Activated B cell treated with CpG ODN at 0.5 μM for 24 hours (primary cell): ENCODE measurements at regions not wholly inside any gene's neighbourhood (a gene's known extent, or its start where the extent isn't known, plus 50 kb on each side); places are given as distances from the start of the nearest gene placed in this dataset.

Source experiments
- ATAC-seq: fragments of 200-7000 bp; cut with Tn5 transposase; one replicate; pipeline ENCODE4 v1.10.0; 2021; ENCODE audit warnings: low read depth, mild to moderate bottlenecking, moderate library complexity
- CTCF ChIA-PET: fragments of 350-600 bp; sonication (Branson Sonifier 250); formaldehyde crosslinking; loops from one replicate; lab custom pipeline; 2021; ENCODE audit warnings: antibody characterized with exemption; lab: Charles Lee
- POLR2A ChIA-PET: fragments of 350-600 bp; sonication (Branson Sonifier 250); formaldehyde crosslinking; loops from one replicate; lab custom pipeline; 2021; ENCODE audit warnings: antibody characterized with exemption; lab: Charles Lee
- DNase-seq: peaks from one replicate; pipeline ENCODE4 v3.0.0; 2022
- H3K27ac Mint-ChIP-seq: one replicate; pipeline ENCODE4 v1.8.0; 2020; ENCODE audit warnings: mixed read lengths
- H3K27me3 Mint-ChIP-seq: one replicate; pipeline ENCODE4 v1.8.0; 2021; ENCODE audit warnings: mixed read lengths
- H3K36me3 Mint-ChIP-seq: one replicate; pipeline ENCODE4 v1.8.0; 2021; ENCODE audit warnings: low read depth, mixed read lengths
- H3K4me1 Mint-ChIP-seq: one replicate; pipeline ENCODE4 v1.8.0; 2021; ENCODE audit warnings: mixed read lengths
- H3K4me3 Mint-ChIP-seq: one replicate; pipeline ENCODE4 v1.8.0; 2020; ENCODE audit warnings: mild to moderate bottlenecking, mixed read lengths
- H3K9me3 Mint-ChIP-seq: one replicate; pipeline ENCODE4 v1.8.0; 2020; ENCODE audit warnings: mixed read lengths
- intact Hi-C: fragments of 100-400 bp; cut with micrococcal nuclease; formaldehyde crosslinking; loops from one replicate; pipeline ENCODE4 v1.15.1; 2024
- TF ChIP-seq, protein P1 (sequence below): fragments of 200-600 bp; IDR thresholded peaks from one replicate; pipeline ENCODE4 v1.8.0; 2022; ENCODE audit warnings: antibody characterized with exemption, mild to moderate bottlenecking

DNA sequence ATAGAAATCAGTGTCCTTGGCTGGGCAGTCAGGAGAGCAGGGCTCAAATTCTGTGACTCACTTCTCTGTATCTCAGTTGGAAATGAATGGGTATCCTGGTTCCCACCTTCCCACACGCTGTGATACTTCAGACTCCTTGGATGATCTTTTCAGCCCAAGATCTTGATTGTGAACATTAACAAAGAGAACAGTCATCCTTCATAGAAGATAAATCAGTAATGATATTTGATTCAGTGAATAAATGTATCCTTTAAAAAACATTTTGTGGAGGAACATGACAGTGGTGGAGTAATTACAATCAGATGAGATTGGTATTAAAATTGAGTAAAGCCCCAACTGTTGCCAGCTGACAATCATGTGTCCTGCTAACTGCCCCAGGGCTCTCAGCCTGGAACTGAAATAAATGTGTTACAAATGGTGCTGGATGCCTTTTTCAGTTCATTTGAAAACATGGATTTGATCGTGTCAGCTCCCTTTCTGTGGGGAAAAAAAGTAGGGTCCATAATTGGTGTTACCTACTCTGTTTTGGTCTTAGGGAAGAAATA lies 72.9 kb upstream of the OR5AN1 start:
- Mint-ChIP-seq H3K27ac (peak overlapping the region; percentile 54), H3K9me3 (no peaks in the 10 kb centered on the region), H3K4me3 (no peak overlapping the region), H3K36me3 (no peaks in the 10 kb centered on the region), H3K4me1 (peaks cover 65% of the 10 kb centered on the region), H3K27me3 (no peaks in the 10 kb centered on the region)
- DNase-seq (no peak), ATAC-seq (no peak)
- POLR2A ChIA-PET, result no interaction called here
- TF ChIP-seq, protein P1, sequence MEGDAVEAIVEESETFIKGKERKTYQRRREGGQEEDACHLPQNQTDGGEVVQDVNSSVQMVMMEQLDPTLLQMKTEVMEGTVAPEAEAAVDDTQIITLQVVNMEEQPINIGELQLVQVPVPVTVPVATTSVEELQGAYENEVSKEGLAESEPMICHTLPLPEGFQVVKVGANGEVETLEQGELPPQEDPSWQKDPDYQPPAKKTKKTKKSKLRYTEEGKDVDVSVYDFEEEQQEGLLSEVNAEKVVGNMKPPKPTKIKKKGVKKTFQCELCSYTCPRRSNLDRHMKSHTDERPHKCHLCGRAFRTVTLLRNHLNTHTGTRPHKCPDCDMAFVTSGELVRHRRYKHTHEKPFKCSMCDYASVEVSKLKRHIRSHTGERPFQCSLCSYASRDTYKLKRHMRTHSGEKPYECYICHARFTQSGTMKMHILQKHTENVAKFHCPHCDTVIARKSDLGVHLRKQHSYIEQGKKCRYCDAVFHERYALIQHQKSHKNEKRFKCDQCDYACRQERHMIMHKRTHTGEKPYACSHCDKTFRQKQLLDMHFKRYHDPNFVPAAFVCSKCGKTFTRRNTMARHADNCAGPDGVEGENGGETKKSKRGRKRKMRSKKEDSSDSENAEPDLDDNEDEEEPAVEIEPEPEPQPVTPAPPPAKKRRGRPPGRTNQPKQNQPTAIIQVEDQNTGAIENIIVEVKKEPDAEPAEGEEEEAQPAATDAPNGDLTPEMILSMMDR, result no peak
- intact Hi-C loops, result loop anchor here (10.0 kb wide), 2 partner anchors 469 to 761 kb away; partner anchors contain the start of gene STX3
- CTCF ChIA-PET, result interaction anchor here (0.7 to 1.5 kb wide), 9 partner anchors 21 to 132 kb away, joined by 3 to 7 read pairs (median 4); partner anchors contain the start of gene DTX4

GRCh38 chr11:59284773-59285129 lies 72.0 kb upstream of the MPEG1 start:
- H3K9me3 Mint-ChIP-seq, result no peaks in the 10 kb centered on the region
- DNase-seq (no peak), ATAC-seq (no peak)
- peaks cover 62% of the 10 kb centered on the region for H3K4me1 Mint-ChIP-seq
- ChIA-PET CTCF (interaction anchor here (0.8 kb wide), 1 partner anchor 22 kb away, joined by 3 read pairs; no protein-coding TSS in a partner anchor), POLR2A (no interaction called here)
- H3K4me3 Mint-ChIP-seq, result peak overlapping the region; percentile 70
- no peaks in the 10 kb centered on the region for H3K36me3 Mint-ChIP-seq
- intact Hi-C loops, result loop anchor here (1.0 to 10.0 kb wide), 11 partner anchors 11 to 760 kb away; partner anchors contain the start of genes LPXN, STX3 and ZFP91
- TF ChIP-seq, protein P1, result no peak
- H3K27ac Mint-ChIP-seq, result peak overlapping the region; percentile 87
- H3K27me3 Mint-ChIP-seq, result no peaks in the 10 kb centered on the region

- ATAC-seq (peak; percentile 73), DNase-seq (peak; percentile 55)
- TF ChIP-seq, protein P1, result peak; percentile 59
- Mint-ChIP-seq H3K27me3 (no peaks in the 10 kb centered on the region), H3K9me3 (no peaks in the 10 kb centered on the region), H3K4me3 (peak overlapping the region; percentile 70), H3K27ac (peak overlapping the region; percentile 87), H3K36me3 (no peaks in the 10 kb centered on the region), H3K4me1 (peaks cover 57% of the 10 kb centered on the region)
- intact Hi-C loops, result loop anchor here (1.0 to 10.0 kb wide), 11 partner anchors 11 to 759 kb away; partner anchors contain the start of genes LPXN, STX3 and ZFP91
- ChIA-PET POLR2A (interaction anchor here (0.6 kb wide), 1 partner anchor 11 kb away, joined by 3 read pairs; no protein-coding TSS in a partner anchor), CTCF (interaction anchor here (0.7 to 1.9 kb wide), 3 partner anchors 9 to 21 kb away, joined by 3 to 11 read pairs (median 3); no protein-coding TSS in a partner anchor)
Observed at GRCh38 chr11:59283825-59284772, 71.4 kb upstream of the MPEG1 start.

- H3K27ac Mint-ChIP-seq, result peak overlapping the region; percentile 87
- peak overlapping the region; percentile 70 for H3K4me3 Mint-ChIP-seq
- no peaks in the 10 kb centered on the region for H3K9me3 Mint-ChIP-seq
- intact Hi-C loops, result loop anchor here (5.0 to 10.0 kb wide), 4 partner anchors 186 to 759 kb away; partner anchors contain the start of genes LPXN, STX3 and ZFP91
- CTCF ChIA-PET, result interaction anchor here (0.9 to 1.9 kb wide), 4 partner anchors 9 to 111 kb away, joined by 3 to 11 read pairs (median 6); partner anchors contain the start of gene DTX4
- no peaks in the 10 kb centered on the region for H3K27me3 Mint-ChIP-seq
- DNase-seq, result no peak
- POLR2A ChIA-PET, result interaction anchor here (0.6 to 1.4 kb wide), 4 partner anchors 10 to 72 kb away, joined by 3 to 6 read pairs (median 4); partner anchors contain the start of gene MPEG1
- H3K4me1 Mint-ChIP-seq, result peaks cover 52% of the 10 kb centered on the region
- no peak for ATAC-seq
- TF ChIP-seq, protein P1, result no peak
- H3K36me3 Mint-ChIP-seq, result no peaks in the 10 kb centered on the region
Observed at GRCh38 chr11:59283311-59283710, 70.6 kb upstream of the MPEG1 start.
